Neuronal stem cell (in vitro differentiated cells): ENCODE measurements at regions not wholly inside any gene's neighbourhood (a gene's known extent, or its start where the extent isn't known, plus 50 kb on each side); places are given as distances from the start of the nearest gene placed in this dataset.

ENCODE experiments used
- DNase-seq: peaks from one replicate; pipeline ENCODE4 v3.0.0-alpha.2; 2013; ENCODE audit warnings: low spot score
- H2AFZ ChIP-seq: one replicate; pipeline ENCODE4 v1.6.1; 2013; ENCODE audit warnings: mild to moderate bottlenecking, low read length, inconsistent platforms
- H2AK5ac ChIP-seq: 2 replicates; pipeline ENCODE4 v1.6.1; 2013; ENCODE audit warnings: low read depth, mild to moderate bottlenecking, inconsistent platforms, low read length, moderate library complexity, mixed read lengths
- H2BK120ac ChIP-seq: 2 replicates; pipeline ENCODE4 v1.6.1; 2013; ENCODE audit warnings: low read depth, mild to moderate bottlenecking, inconsistent platforms, low read length, moderate library complexity, mixed read lengths
- H2BK12ac ChIP-seq: one replicate; pipeline ENCODE4 v1.6.1; 2013; ENCODE audit warnings: low read length, inconsistent platforms
- H2BK15ac ChIP-seq: 2 replicates; pipeline ENCODE4 v1.6.1; 2013; ENCODE audit warnings: mild to moderate bottlenecking, low read length, inconsistent platforms, mixed read lengths
- H2BK5ac ChIP-seq: one replicate; pipeline ENCODE4 v1.6.1; 2013; ENCODE audit warnings: inconsistent platforms, mild to moderate bottlenecking, low read length, moderate library complexity
- H3K14ac ChIP-seq: one replicate; pipeline ENCODE4 v1.6.1; 2013; ENCODE audit warnings: low read length, inconsistent platforms
- H3K18ac ChIP-seq: 2 replicates; pipeline ENCODE4 v1.6.1; 2013; ENCODE audit warnings: low read length, inconsistent platforms
- H3K23ac ChIP-seq: 2 replicates; pipeline ENCODE4 v1.6.1; 2013; ENCODE audit warnings: low read depth, mild to moderate bottlenecking, mixed read lengths, low read length, inconsistent platforms; ENCODE audit not compliant: poor library complexity
- H3K27ac ChIP-seq: replicated peaks from 3 replicates; pipeline ENCODE4 v1.5.1; 2013; ENCODE audit warnings: low read length, inconsistent platforms
- H3K27me3 ChIP-seq, 3 experiments: 2 replicates each; pipeline ENCODE4 v1.6.1; 2013; ENCODE audit warnings: low read length in 3 of 3, mild to moderate bottlenecking in 2 of 3, inconsistent platforms in 1 of 3, low read depth in 1 of 3, mixed read lengths in 1 of 3, moderate library complexity in 1 of 3; ENCODE audit not compliant: control insufficient read depth in 3 of 3, insufficient read depth in 3 of 3
- H3K36me3 ChIP-seq, 2 donors: replicated peaks in 1 of 2; 2 replicates each; pipeline ENCODE4 v1.6.1; 2013; ENCODE audit warnings: low read length in 2 of 2; ENCODE audit not compliant: control insufficient read depth in 2 of 2, insufficient read depth in 2 of 2
- H3K4ac ChIP-seq: 2 replicates; pipeline ENCODE4 v1.6.1; 2013; ENCODE audit warnings: inconsistent platforms, mild to moderate bottlenecking, low read length, moderate library complexity
- H3K4me1 ChIP-seq, 2 donors: 1 replicate in 1 of 2; 2 replicates in 1 of 2; pipeline ENCODE4 v1.6.1; 2013; ENCODE audit warnings: low read length in 2 of 2, low read depth in 1 of 2; ENCODE audit not compliant: control insufficient read depth in 2 of 2, insufficient read depth in 1 of 2
- H3K4me2 ChIP-seq: one replicate; pipeline ENCODE4 v1.6.1; 2013; ENCODE audit warnings: mild to moderate bottlenecking, low read length, inconsistent platforms; ENCODE audit not compliant: insufficient read depth, poor library complexity, severe bottlenecking
- H3K4me3 ChIP-seq, 2 donors: 2 replicates each; pipeline ENCODE4 v1.5.1; 2013; ENCODE audit warnings: low read length in 2 of 2, mild to moderate bottlenecking in 2 of 2, inconsistent platforms in 1 of 2, moderate library complexity in 1 of 2
- H3K79me1 ChIP-seq: one replicate; pipeline ENCODE4 v1.6.1; 2013; ENCODE audit warnings: low read depth, mild to moderate bottlenecking, inconsistent platforms, low read length, moderate library complexity
- H3K9ac ChIP-seq: one replicate; pipeline ENCODE4 v1.6.1; 2013; ENCODE audit warnings: mild to moderate bottlenecking, low read depth, low read length, inconsistent platforms; ENCODE audit not compliant: poor library complexity
- H3K9me3 ChIP-seq, 2 donors: replicated peaks in 1 of 2; 2 replicates each; pipeline versions ENCODE3 to v1.6.1; 2013; ENCODE audit warnings: low read length in 2 of 2, mild to moderate bottlenecking in 2 of 2, inconsistent platforms in 1 of 2, low read depth in 1 of 2, mixed read lengths in 1 of 2, moderate library complexity in 1 of 2; ENCODE audit not compliant: control insufficient read depth in 2 of 2, insufficient read depth in 1 of 2
- H4K8ac ChIP-seq: one replicate; pipeline ENCODE4 v1.6.1; 2013; ENCODE audit warnings: low read depth, mild to moderate bottlenecking, inconsistent platforms, low read length, moderate library complexity
- H4K91ac ChIP-seq: one replicate; pipeline ENCODE4 v1.6.1; 2013; ENCODE audit warnings: low read length, low read depth, mild to moderate bottlenecking, inconsistent platforms; ENCODE audit not compliant: poor library complexity
- WGBS, 2 donors: extraction: QIAGEN DNeasy Blood & Tissue Kit; methylation state at CpG; one replicate each; pipeline ENCODE4 v1.1.7; 2013; ENCODE audit warnings: missing lambda C conversion rate in 2 of 2, mixed read lengths in 1 of 2; ENCODE audit not compliant: insufficient read length in 2 of 2, insufficient replicate concordance in 1 of 2; ENCODE audit errors: extremely low coverage in 2 of 2; 5-methylcytosine and 5-hydroxymethylcytosine counted together

- Histone ChIP-seq H2BK12ac (no peak overlapping the region), H3K4me3 (no peak overlapping the region)
Observed at GRCh38 chr2:47661310-47661709, 90.5 kb upstream of the KCNK12 start.

GRCh38 chr2:47660168-47660567 is 89.4 kb upstream of the KCNK12 start:
- Histone ChIP-seq H2BK120ac (no peak overlapping the region), H3K79me1 (no peaks in the 10 kb centered on the region), H2BK15ac (no peak overlapping the region), H2AFZ (no peak overlapping the region), H3K9ac (no peak overlapping the region), H3K4me2 (no peak overlapping the region), H2BK5ac (no peak overlapping the region), H2AK5ac (no peak overlapping the region), H3K36me3 (no peaks in the 10 kb centered on the region), H3K4me1 (peaks cover 5 to 12% of the 10 kb centered on the region in 2 donors), H3K4ac (no peak overlapping the region), H3K27me3 (no peaks in the 10 kb centered on the region), H4K8ac (no peak overlapping the region), H4K91ac (no peak overlapping the region), H3K18ac (no peak overlapping the region), H3K9me3 (no peaks in the 10 kb centered on the region), H3K14ac (no peak overlapping the region), H2BK12ac (no peak overlapping the region), H3K27ac (no peak overlapping the region), H3K23ac (no peak overlapping the region), H3K4me3 (no peak overlapping the region)
- WGBS, 2 donors, result no CpG with 5 or more reads among the region's 3 CpGs
- no peak for DNase-seq

More at GRCh38 chr2:47661310-47661709, 90.5 kb upstream of the KCNK12 start:
- Histone ChIP-seq H3K4ac (no peak overlapping the region), H2AFZ (no peak overlapping the region), H2AK5ac (no peak overlapping the region), H3K27ac (no peak overlapping the region), H2BK5ac (no peak overlapping the region), H4K91ac (no peak overlapping the region), H4K8ac (no peak overlapping the region), H3K14ac (no peak overlapping the region), H3K27me3 (no peaks in the 10 kb centered on the region), H3K36me3 (no peaks in the 10 kb centered on the region), H3K9ac (no peak overlapping the region), H3K79me1 (no peaks in the 10 kb centered on the region), H3K23ac (no peak overlapping the region), H3K9me3 (no peaks in the 10 kb centered on the region), H3K18ac (no peak overlapping the region), H2BK120ac (no peak overlapping the region), H2BK15ac (no peak overlapping the region), H3K4me2 (no peak overlapping the region), H3K4me1 (peaks cover 3 to 12% of the 10 kb centered on the region in 2 donors)
- DNase-seq, result no peak
- WGBS, 2 donors, result no CpG with 5 or more reads among the region's 6 CpGs

- H3K27ac ChIP-seq, result no peak overlapping the region
- H4K8ac ChIP-seq, result no peak overlapping the region
- peak overlapping the region; percentile 57 for H2AK5ac ChIP-seq
- no CpG with 5 or more reads among the region's 9 CpGs for WGBS, 2 donors
- no peaks in the 10 kb centered on the region for H3K27me3 ChIP-seq
- peak overlapping the region; percentile 69 for H3K18ac ChIP-seq
- H3K9ac ChIP-seq, result no peak overlapping the region
- no peak overlapping the region for H3K4ac ChIP-seq
- no peaks in the 10 kb centered on the region for H3K9me3 ChIP-seq
- H2BK120ac ChIP-seq, result peak overlapping the region; percentile 43
- H2BK15ac ChIP-seq, result peak overlapping the region; percentile 82
- no peak for DNase-seq
- H2BK5ac ChIP-seq, result peak overlapping the region; percentile 44
- H3K36me3 ChIP-seq, result no peaks in the 10 kb centered on the region
- peaks cover 12 to 21% of the 10 kb centered on the region in 2 donors for H3K4me1 ChIP-seq
- H2BK12ac ChIP-seq, result no peak overlapping the region
- H3K14ac ChIP-seq, result no peak overlapping the region
- H3K23ac ChIP-seq, result no peak overlapping the region
- H3K79me1 ChIP-seq, result no peaks in the 10 kb centered on the region
- no peak overlapping the region for H2AFZ ChIP-seq
- no peak overlapping the region for H3K4me2 ChIP-seq
- no peak overlapping the region for H3K4me3 ChIP-seq
- no peak overlapping the region for H4K91ac ChIP-seq
Observed at GRCh38 chr2:47658646-47659320, 88.0 kb upstream of the KCNK12 start.

GRCh38 chr2:47657886-47658489 is 87.2 kb upstream of the KCNK12 start:
- Histone ChIP-seq H4K91ac (no peak overlapping the region), H3K27ac (no peak overlapping the region), H3K79me1 (no peaks in the 10 kb centered on the region), H2BK120ac (no peak overlapping the region), H2AFZ (no peak overlapping the region), H3K4me2 (no peak overlapping the region), H3K23ac (peak overlapping the region; percentile 57), H3K4me3 (no peak overlapping the region), H4K8ac (peak overlapping the region; percentile 23), H3K36me3 (no peaks in the 10 kb centered on the region), H3K4ac (no peak overlapping the region), H2BK12ac (no peak overlapping the region), H3K9ac (no peak overlapping the region), H3K4me1 (peaks cover 12 to 20% of the 10 kb centered on the region in 2 donors), H3K14ac (no peak overlapping the region), H2BK15ac (peak overlapping the region; percentile 59), H3K18ac (peak overlapping the region; percentile 73), H3K9me3 (no peaks in the 10 kb centered on the region), H2BK5ac (no peak overlapping the region), H2AK5ac (peak overlapping the region; percentile 3), H3K27me3 (no peaks in the 10 kb centered on the region)
- no peak for DNase-seq
- no CpG with 5 or more reads among the region's 7 CpGs for WGBS, 2 donors
